Smooth muscle cell (in vitro differentiated cells): ENCODE measurements at regions not wholly inside any gene's neighbourhood (a gene's known extent, or its start where the extent isn't known, plus 50 kb on each side); places are given as distances from the start of the nearest gene placed in this dataset.

ENCODE experiments used
- DNase-seq: peaks from one replicate; lab custom pipeline; 2025; ENCODE audit not compliant: unreplicated experiment; lab: John Stamatoyannopoulos, UW
- H2AFZ ChIP-seq: fragments of 200-600 bp; sonication (generic); 2 replicates; pipeline ENCODE4 v1.6.0; 2016; ENCODE audit warnings: antibody characterized with exemption, low read depth, mild to moderate bottlenecking
- H3F3A ChIP-seq: fragments of 200-600 bp; sonication (generic); 2 replicates; pipeline ENCODE4 v1.6.0; 2017; ENCODE audit warnings: antibody characterized with exemption, low read depth
- H3K27ac ChIP-seq: fragments of 200-600 bp; sonication (generic); 2 replicates; pipeline ENCODE4 v1.5.1; 2016; ENCODE audit warnings: low read depth, mild to moderate bottlenecking
- H3K27me3 ChIP-seq: fragments of 200-600 bp; sonication (generic); 2 replicates; pipeline ENCODE4 v1.6.1; 2016; ENCODE audit warnings: low read depth, mild to moderate bottlenecking
- H3K36me3 ChIP-seq: fragments of 200-600 bp; sonication (generic); 2 replicates; pipeline ENCODE4 v1.5.1; 2016; ENCODE audit warnings: low read depth
- H3K4me1 ChIP-seq: fragments of 200-600 bp; sonication (generic); 2 replicates; pipeline ENCODE4 v1.5.1; 2016; ENCODE audit warnings: low read depth
- H3K4me2 ChIP-seq: fragments of 200-600 bp; sonication (generic); 2 replicates; pipeline ENCODE4 v1.6.0; 2016; ENCODE audit warnings: mild to moderate bottlenecking
- H3K4me3 ChIP-seq: fragments of 200-600 bp; sonication (generic); 2 replicates; pipeline ENCODE4 v1.5.1; 2016; ENCODE audit warnings: mild to moderate bottlenecking
- H3K79me2 ChIP-seq: fragments of 200-600 bp; sonication (generic); 2 replicates; pipeline ENCODE4 v1.6.0; 2016; ENCODE audit warnings: low read depth, mild to moderate bottlenecking
- H3K9ac ChIP-seq: fragments of 200-600 bp; sonication (generic); 2 replicates; pipeline ENCODE4 v1.6.0; 2016; ENCODE audit warnings: low read depth
- H3K9me3 ChIP-seq: fragments of 200-600 bp; sonication (generic); replicated peaks from 2 replicates; pipeline ENCODE4 v1.5.1; 2016; ENCODE audit warnings: low read depth
- H4K20me1 ChIP-seq: fragments of 200-600 bp; sonication (generic); 2 replicates; pipeline ENCODE4 v1.6.0; 2016; ENCODE audit warnings: low read depth
- CTCF ChIP-seq: fragments of 200-600 bp; sonication (generic); IDR thresholded peaks from 2 replicates; pipeline ENCODE4 v1.5.1; 2017; ENCODE audit warnings: borderline replicate concordance, mild to moderate bottlenecking, antibody characterized with exemption; ENCODE audit not compliant: insufficient read depth, poor library complexity, severe bottlenecking
- WGBS: methylation state at CpG from one replicate; pipeline ENCODE4 v1.1.7; 2016; ENCODE audit warnings: low lambda C conversion rate; 5-methylcytosine and 5-hydroxymethylcytosine counted together

- TF ChIP-seq CTCF, result no peak
- H3K36me3 ChIP-seq, result no peaks in the 10 kb centered on the region
- H3K79me2 ChIP-seq, result no peaks in the 10 kb centered on the region
- H3K27me3 ChIP-seq, result no peaks in the 10 kb centered on the region
- 81% methylated on average over 4 of the region's 4 CpGs for WGBS
- H3K9me3 ChIP-seq, result no peaks in the 10 kb centered on the region
- no peak overlapping the region for H3K4me2 ChIP-seq
- no peak overlapping the region for H2AFZ ChIP-seq
- no peaks in the 10 kb centered on the region for H4K20me1 ChIP-seq
- no peak overlapping the region for H3K4me3 ChIP-seq
- no peak overlapping the region for H3K9ac ChIP-seq
- H3F3A ChIP-seq, result no peaks in the 10 kb centered on the region
- no peak overlapping the region for H3K27ac ChIP-seq
- H3K4me1 ChIP-seq, result no peaks in the 10 kb centered on the region
- no peak for DNase-seq
These were observed 476.6 kb downstream of the GRXCR1 start for GRCh38 chr4:43369036-43369594.

GRCh38 chr4:43373201-43373600, 480.7 kb downstream of the GRXCR1 start:
- Histone ChIP-seq H3K4me3 (no peak overlapping the region), H3K36me3 (no peaks in the 10 kb centered on the region), H3K9me3 (no peaks in the 10 kb centered on the region), H3K27me3 (no peaks in the 10 kb centered on the region), H4K20me1 (no peaks in the 10 kb centered on the region), H3K4me1 (no peaks in the 10 kb centered on the region), H3F3A (no peaks in the 10 kb centered on the region), H3K79me2 (no peaks in the 10 kb centered on the region), H3K27ac (no peak overlapping the region), H3K4me2 (no peak overlapping the region), H2AFZ (no peak overlapping the region), H3K9ac (no peak overlapping the region)
- no peak for DNase-seq
- no peak for TF ChIP-seq CTCF
- 70% methylated on average over 1 of the region's 1 CpG for WGBS

- no peaks in the 10 kb centered on the region for H3K9me3 ChIP-seq
- 48% methylated on average over 1 of the region's 1 CpG for WGBS
- no peak overlapping the region for H3K9ac ChIP-seq
- no peaks in the 10 kb centered on the region for H3K36me3 ChIP-seq
- no peak overlapping the region for H3K4me2 ChIP-seq
- no peak overlapping the region for H2AFZ ChIP-seq
- H3K4me3 ChIP-seq, result no peak overlapping the region
- DNase-seq, result no peak
- TF ChIP-seq CTCF, result no peak
- no peaks in the 10 kb centered on the region for H3K27me3 ChIP-seq
- H3K79me2 ChIP-seq, result no peaks in the 10 kb centered on the region
- H3F3A ChIP-seq, result no peaks in the 10 kb centered on the region
- H3K27ac ChIP-seq, result no peak overlapping the region
- H4K20me1 ChIP-seq, result no peaks in the 10 kb centered on the region
- no peaks in the 10 kb centered on the region for H3K4me1 ChIP-seq
These were observed 481.8 kb downstream of the GRXCR1 start for GRCh38 chr4:43374216-43374751.

GRCh38 chr4:43379016-43379415, 486.5 kb downstream of the GRXCR1 start:
- DNase-seq, result no peak

More at GRCh38 chr4:43379016-43379415, 486.5 kb downstream of the GRXCR1 start:
- no peak overlapping the region for H3K4me3 ChIP-seq
- no peaks in the 10 kb centered on the region for H3F3A ChIP-seq
- H3K36me3 ChIP-seq, result no peaks in the 10 kb centered on the region
- TF ChIP-seq CTCF, result no peak
- no peaks in the 10 kb centered on the region for H3K79me2 ChIP-seq
- no peak overlapping the region for H2AFZ ChIP-seq
- no peak overlapping the region for H3K4me2 ChIP-seq
- no peak overlapping the region for H3K27ac ChIP-seq
- H3K9ac ChIP-seq, result no peak overlapping the region
- H3K9me3 ChIP-seq, result no peaks in the 10 kb centered on the region
- no peaks in the 10 kb centered on the region for H3K4me1 ChIP-seq
- H4K20me1 ChIP-seq, result no peaks in the 10 kb centered on the region
- WGBS, result 68% methylated on average over 1 of the region's 1 CpG
- no peaks in the 10 kb centered on the region for H3K27me3 ChIP-seq
